ENCODE measurements at regions not wholly inside any gene's neighbourhood (a gene's known extent, or its start where the extent isn't known, plus 50 kb on each side); places are given as distances from the start of the nearest gene placed in this dataset.

DNA sequence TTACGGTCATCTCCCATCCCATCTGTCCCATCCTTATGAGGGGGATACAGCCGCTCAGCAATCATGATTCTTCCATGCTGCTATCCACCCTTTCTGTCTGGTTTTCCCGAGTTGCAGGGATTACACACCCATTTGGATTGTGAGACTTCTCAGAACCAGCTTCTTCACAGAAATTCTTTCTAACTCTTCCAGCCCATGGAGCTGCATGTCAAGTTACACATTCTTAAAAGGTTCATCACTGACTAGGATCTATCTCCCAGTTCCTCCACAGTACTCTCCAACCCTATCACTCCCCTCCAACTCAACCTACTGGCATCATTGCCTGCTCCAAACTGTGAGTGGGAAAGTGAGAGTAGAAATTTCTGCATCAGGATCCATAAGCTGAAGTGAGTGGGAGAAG lies 558.2 kb upstream of the TNP1 start:
- intact Hi-C loops (cut with micrococcal nuclease; ENCODE audit: unreplicated experiment) (no loop called here), in situ Hi-C loops (cut with HindIII; ENCODE audit: low pct_unique_long_range_greater_than_20kb, low sequenced_read_pairs) (no loop called here)
- no peak for ATAC-seq
- Histone ChIP-seq H3K9me3 (ENCODE audit: control insufficient read depth, insufficient read depth, low read depth, low read length) (no peaks in the 10 kb centered on the region), H3K4me1 (ENCODE audit: control insufficient read depth, insufficient read depth, low read length) (no peaks in the 10 kb centered on the region), H3K36me3 (ENCODE audit: control insufficient read depth, insufficient read depth, low read length) (no peaks in the 10 kb centered on the region), H3K27ac (ENCODE audit: low read length) (no peak overlapping the region), H3K4me3 (ENCODE audit: low read depth in 2 of 2, low read length in 2 of 2) (no peak overlapping the region), H3K27me3 (ENCODE audit: control insufficient read depth, insufficient read depth, low read length) (no peaks in the 10 kb centered on the region; the same call in 1 of the 2 replicates)
- no TSS peak for BruUV-seq (replicated peaks)
- no peak for DNase-seq (ENCODE audit: low read depth, low spot score)
- CTCF ChIA-PET = no interaction called here
- TF ChIP-seq SIN3A (IDR thresholded peaks at IDR 0.05; ENCODE audit: borderline replicate concordance, insufficient read depth, low read depth, low read length) (no peak), TCF7L2 (IDR thresholded peaks at IDR 0.05; ENCODE audit: low read depth, low read length) (no peak), POLR2AphosphoS5 (IDR thresholded peaks at IDR 0.05; ENCODE audit: low read depth, low read length) (no peak)
- TF ChIP-seq, protein P1, sequence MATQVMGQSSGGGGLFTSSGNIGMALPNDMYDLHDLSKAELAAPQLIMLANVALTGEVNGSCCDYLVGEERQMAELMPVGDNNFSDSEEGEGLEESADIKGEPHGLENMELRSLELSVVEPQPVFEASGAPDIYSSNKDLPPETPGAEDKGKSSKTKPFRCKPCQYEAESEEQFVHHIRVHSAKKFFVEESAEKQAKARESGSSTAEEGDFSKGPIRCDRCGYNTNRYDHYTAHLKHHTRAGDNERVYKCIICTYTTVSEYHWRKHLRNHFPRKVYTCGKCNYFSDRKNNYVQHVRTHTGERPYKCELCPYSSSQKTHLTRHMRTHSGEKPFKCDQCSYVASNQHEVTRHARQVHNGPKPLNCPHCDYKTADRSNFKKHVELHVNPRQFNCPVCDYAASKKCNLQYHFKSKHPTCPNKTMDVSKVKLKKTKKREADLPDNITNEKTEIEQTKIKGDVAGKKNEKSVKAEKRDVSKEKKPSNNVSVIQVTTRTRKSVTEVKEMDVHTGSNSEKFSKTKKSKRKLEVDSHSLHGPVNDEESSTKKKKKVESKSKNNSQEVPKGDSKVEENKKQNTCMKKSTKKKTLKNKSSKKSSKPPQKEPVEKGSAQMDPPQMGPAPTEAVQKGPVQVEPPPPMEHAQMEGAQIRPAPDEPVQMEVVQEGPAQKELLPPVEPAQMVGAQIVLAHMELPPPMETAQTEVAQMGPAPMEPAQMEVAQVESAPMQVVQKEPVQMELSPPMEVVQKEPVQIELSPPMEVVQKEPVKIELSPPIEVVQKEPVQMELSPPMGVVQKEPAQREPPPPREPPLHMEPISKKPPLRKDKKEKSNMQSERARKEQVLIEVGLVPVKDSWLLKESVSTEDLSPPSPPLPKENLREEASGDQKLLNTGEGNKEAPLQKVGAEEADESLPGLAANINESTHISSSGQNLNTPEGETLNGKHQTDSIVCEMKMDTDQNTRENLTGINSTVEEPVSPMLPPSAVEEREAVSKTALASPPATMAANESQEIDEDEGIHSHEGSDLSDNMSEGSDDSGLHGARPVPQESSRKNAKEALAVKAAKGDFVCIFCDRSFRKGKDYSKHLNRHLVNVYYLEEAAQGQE (IDR thresholded peaks at IDR 0.05; ENCODE audit: insufficient read depth in 1 of 2, low read depth in 2 of 2, low read length in 1 of 2) = no peak
- TF ChIP-seq, protein P2, sequence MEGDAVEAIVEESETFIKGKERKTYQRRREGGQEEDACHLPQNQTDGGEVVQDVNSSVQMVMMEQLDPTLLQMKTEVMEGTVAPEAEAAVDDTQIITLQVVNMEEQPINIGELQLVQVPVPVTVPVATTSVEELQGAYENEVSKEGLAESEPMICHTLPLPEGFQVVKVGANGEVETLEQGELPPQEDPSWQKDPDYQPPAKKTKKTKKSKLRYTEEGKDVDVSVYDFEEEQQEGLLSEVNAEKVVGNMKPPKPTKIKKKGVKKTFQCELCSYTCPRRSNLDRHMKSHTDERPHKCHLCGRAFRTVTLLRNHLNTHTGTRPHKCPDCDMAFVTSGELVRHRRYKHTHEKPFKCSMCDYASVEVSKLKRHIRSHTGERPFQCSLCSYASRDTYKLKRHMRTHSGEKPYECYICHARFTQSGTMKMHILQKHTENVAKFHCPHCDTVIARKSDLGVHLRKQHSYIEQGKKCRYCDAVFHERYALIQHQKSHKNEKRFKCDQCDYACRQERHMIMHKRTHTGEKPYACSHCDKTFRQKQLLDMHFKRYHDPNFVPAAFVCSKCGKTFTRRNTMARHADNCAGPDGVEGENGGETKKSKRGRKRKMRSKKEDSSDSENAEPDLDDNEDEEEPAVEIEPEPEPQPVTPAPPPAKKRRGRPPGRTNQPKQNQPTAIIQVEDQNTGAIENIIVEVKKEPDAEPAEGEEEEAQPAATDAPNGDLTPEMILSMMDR (IDR thresholded peaks at IDR 0.05) = no peak
- POLR2A ChIA-PET = no interaction called here

DNA sequence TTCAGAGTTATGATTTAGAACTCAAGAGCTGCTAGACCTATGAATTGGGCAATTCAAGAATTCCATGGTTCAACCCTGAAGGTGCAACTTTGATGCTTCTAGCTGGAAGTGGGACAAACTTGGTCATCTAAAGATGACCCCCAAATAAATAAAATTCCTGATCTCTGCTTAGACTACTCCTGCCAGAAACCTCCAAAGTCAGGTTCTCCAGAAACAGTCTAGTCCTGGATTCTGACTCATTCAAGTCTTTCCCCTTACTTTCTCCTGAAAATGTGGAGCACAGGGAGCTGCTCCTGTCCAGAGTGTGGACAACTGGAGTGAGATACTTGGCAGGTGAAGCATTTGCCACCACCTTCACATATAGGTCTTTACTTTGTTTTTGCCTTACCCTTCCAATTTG lies 557.7 kb upstream of the TNP1 start:
- Histone ChIP-seq H3K4me1 (ENCODE audit: control insufficient read depth, insufficient read depth, low read length) (no peaks in the 10 kb centered on the region), H3K27ac (ENCODE audit: low read length) (no peak overlapping the region), H3K27me3 (ENCODE audit: control insufficient read depth, insufficient read depth, low read length) (no peaks in the 10 kb centered on the region; the same call in 1 of the 2 replicates), H3K4me3 (ENCODE audit: low read depth in 2 of 2, low read length in 2 of 2) (no peak overlapping the region), H3K36me3 (ENCODE audit: control insufficient read depth, insufficient read depth, low read length) (no peaks in the 10 kb centered on the region), H3K9me3 (ENCODE audit: control insufficient read depth, insufficient read depth, low read depth, low read length) (no peaks in the 10 kb centered on the region)
- intact Hi-C loops (cut with micrococcal nuclease; ENCODE audit: unreplicated experiment) = no loop called here
- ATAC-seq = no peak
- DNase-seq (ENCODE audit: low read depth, low spot score) = no peak
- TF ChIP-seq, protein P1 (IDR thresholded peaks at IDR 0.05; ENCODE audit: insufficient read depth in 1 of 2, low read depth in 2 of 2, low read length in 1 of 2) = no peak
- TF ChIP-seq, protein P2 (IDR thresholded peaks at IDR 0.05) = no peak
- TF ChIP-seq POLR2AphosphoS5 (IDR thresholded peaks at IDR 0.05; ENCODE audit: low read depth, low read length) = no peak
- no peak for TF ChIP-seq TCF7L2 (IDR thresholded peaks at IDR 0.05; ENCODE audit: low read depth, low read length)
- TF ChIP-seq SIN3A (IDR thresholded peaks at IDR 0.05; ENCODE audit: borderline replicate concordance, insufficient read depth, low read depth, low read length) = no peak
- CTCF ChIA-PET = no interaction called here
- POLR2A ChIA-PET = no interaction called here
- in situ Hi-C loops (cut with HindIII; ENCODE audit: low pct_unique_long_range_greater_than_20kb, low sequenced_read_pairs) = no loop called here
- no TSS peak for BruUV-seq (replicated peaks)

Measured in Panc1 (cell line).